ENCODE measurements at regions not wholly inside any gene's neighbourhood (a gene's known extent, or its start where the extent isn't known, plus 50 kb on each side); places are given as distances from the start of the nearest gene placed in this dataset.

- no peak for TF ChIP-seq CTCF (conservative IDR thresholded peaks at IDR 0.05; ENCODE audit: low read length)
- no peak overlapping the region for H3K4me3 ChIP-seq (ENCODE audit: low read length)
- DNase-seq (ENCODE audit: low read depth): no peak
Measured at GRCh38 chr7:81607987-81608386, 161.9 kb downstream of the HGF start.

- TF ChIP-seq CTCF (conservative IDR thresholded peaks at IDR 0.05; ENCODE audit: low read length): no peak
- DNase-seq (ENCODE audit: low read depth): no peak
- H3K4me3 ChIP-seq (ENCODE audit: low read length): no peak overlapping the region
Measured at GRCh38 chr7:81606078-81606863, 163.6 kb downstream of the HGF start.

- no peak for DNase-seq (ENCODE audit: low read depth)
- no peak overlapping the region for H3K4me3 ChIP-seq (ENCODE audit: low read length)
- no peak for TF ChIP-seq CTCF (conservative IDR thresholded peaks at IDR 0.05; ENCODE audit: low read length)
Measured at GRCh38 chr7:81605493-81605892, 164.4 kb downstream of the HGF start.

GRCh38 chr7:81604808-81605174, 165.1 kb downstream of the HGF start:
- H3K4me3 ChIP-seq (ENCODE audit: low read length): no peak overlapping the region
- no peak for DNase-seq (ENCODE audit: low read depth)
- TF ChIP-seq CTCF (conservative IDR thresholded peaks at IDR 0.05; ENCODE audit: low read length): no peak

GRCh38 chr7:81604075-81604807, 165.6 kb downstream of the HGF start:
- TF ChIP-seq CTCF (conservative IDR thresholded peaks at IDR 0.05; ENCODE audit: low read length): no peak
- DNase-seq (ENCODE audit: low read depth): no peak

GRCh38 chr7:81600608-81601007, 169.2 kb downstream of the HGF start:
- H3K4me3 ChIP-seq (ENCODE audit: low read length): no peak overlapping the region
- no peak for TF ChIP-seq CTCF (conservative IDR thresholded peaks at IDR 0.05; ENCODE audit: low read length)
- DNase-seq (ENCODE audit: low read depth): no peak

More at GRCh38 chr7:81604075-81604807, 165.6 kb downstream of the HGF start:
- no peak overlapping the region for H3K4me3 ChIP-seq (ENCODE audit: low read length)

- DNase-seq (ENCODE audit: low read depth): no peak
- H3K4me3 ChIP-seq (ENCODE audit: low read length): no peak overlapping the region
- no peak for TF ChIP-seq CTCF (conservative IDR thresholded peaks at IDR 0.05; ENCODE audit: low read length)
Measured at GRCh38 chr7:81598951-81599350, 170.9 kb downstream of the HGF start.

Data from AG10803 (cell line).